HEK293T (cell line): ENCODE measurements at regions not wholly inside any gene's neighbourhood (a gene's known extent, or its start where the extent isn't known, plus 50 kb on each side); places are given as distances from the start of the nearest gene placed in this dataset.

Experiments
- CTCF ChIA-PET: fragments of 350-600 bp; formaldehyde crosslinking; extraction: SDS; loops from one replicate; lab custom pipeline; 2021; ENCODE audit warnings: antibody characterized with exemption, inconsistent platforms; lab: Yijun Ruan, JAX
- POLR2A ChIA-PET: fragments of 350-600 bp; formaldehyde crosslinking; extraction: SDS; loops from one replicate; lab custom pipeline; 2020; ENCODE audit warnings: antibody characterized with exemption, inconsistent platforms; lab: Yijun Ruan, JAX
- DNase-seq: peaks from one replicate; pipeline ENCODE4 v3.0.0; 2012; ENCODE audit warnings: mixed read lengths; ENCODE audit errors: extremely low spot score
- ARNT ChIP-seq: fragments of 450-650 bp; IDR thresholded peaks from 2 replicates; pipeline ENCODE4 v1.6.1; 2017; ENCODE audit warnings: mild to moderate bottlenecking
- BHLHE40 ChIP-seq: fragments of 450-650 bp; IDR thresholded peaks from 2 replicates; pipeline ENCODE4 v1.6.1; 2016; ENCODE audit warnings: mild to moderate bottlenecking, moderate library complexity, borderline replicate concordance
- CTBP1 ChIP-seq: fragments of 450-650 bp; IDR thresholded peaks from 2 replicates; pipeline ENCODE4 v1.6.1; 2016; ENCODE audit warnings: borderline replicate concordance
- ELF4 ChIP-seq: fragments of 450-650 bp; IDR thresholded peaks from 2 replicates; pipeline ENCODE4 v1.6.1; 2017; ENCODE audit warnings: antibody characterized with exemption
- FOXA1 ChIP-seq: fragments of 450-650 bp; IDR thresholded peaks from 2 replicates; pipeline ENCODE4 v1.6.1; 2016; ENCODE audit warnings: mild to moderate bottlenecking
- FOXK2 ChIP-seq: fragments of 450-650 bp; IDR thresholded peaks from 2 replicates; pipeline ENCODE4 v1.6.1; 2016; ENCODE audit warnings: mild to moderate bottlenecking
- FOXM1 ChIP-seq: fragments of 450-650 bp; IDR thresholded peaks from 2 replicates; pipeline ENCODE4 v1.6.1; 2017; ENCODE audit warnings: mild to moderate bottlenecking, borderline replicate concordance
- HDGF ChIP-seq: fragments of 450-650 bp; IDR thresholded peaks from 2 replicates; pipeline ENCODE4 v1.6.1; 2017; ENCODE audit warnings: antibody characterized with exemption, borderline replicate concordance
- L3MBTL2 ChIP-seq: fragments of 450-650 bp; conservative IDR thresholded peaks from 2 replicates; pipeline ENCODE4 v1.6.1; 2016; ENCODE audit warnings: mild to moderate bottlenecking
- LEF1 ChIP-seq: fragments of 450-650 bp; IDR thresholded peaks from 2 replicates; pipeline ENCODE4 v1.6.1; 2017; ENCODE audit warnings: mild to moderate bottlenecking, borderline replicate concordance
- NFRKB ChIP-seq: fragments of 450-650 bp; IDR thresholded peaks from 2 replicates; pipeline ENCODE4 v1.6.1; 2016; ENCODE audit warnings: mild to moderate bottlenecking, moderate library complexity
- PKNOX1 ChIP-seq: fragments of 450-650 bp; IDR thresholded peaks from 2 replicates; pipeline ENCODE4 v1.6.1; 2016
- SP1 ChIP-seq: fragments of 450-650 bp; IDR thresholded peaks from 2 replicates; pipeline ENCODE4 v1.6.1; 2017
- SUZ12 ChIP-seq: fragments of 450-650 bp; IDR thresholded peaks from 2 replicates; pipeline ENCODE4 v1.6.1; 2016; ENCODE audit warnings: mild to moderate bottlenecking
- TARDBP ChIP-seq: fragments of 450-650 bp; IDR thresholded peaks from 2 replicates; pipeline ENCODE4 v1.6.1; 2016
- ZNF384 ChIP-seq: fragments of 450-650 bp; IDR thresholded peaks from 2 replicates; pipeline ENCODE4 v1.6.1; 2016

GRCh38 chr3:23094412-23094811 lies 108.7 kb upstream of the UBE2E2 start:
- POLR2A ChIA-PET = no interaction called here
- TF ChIP-seq SP1 (no peak), PKNOX1 (no peak), TARDBP (no peak), LEF1 (no peak), CTBP1 (no peak), FOXA1 (no peak), SUZ12 (no peak), L3MBTL2 (no peak), ELF4 (no peak), BHLHE40 (no peak), FOXM1 (no peak), ZNF384 (no peak), NFRKB (no peak), FOXK2 (no peak), ARNT (no peak), HDGF (no peak)
- CTCF ChIA-PET = no interaction called here
- no peak for DNase-seq

- ChIA-PET POLR2A (no interaction called here), CTCF (no interaction called here)
- TF ChIP-seq CTBP1 = 0 out of 2 replicates have a peak, but pooled peaks have one; percentile 7
- TF ChIP-seq TARDBP = no peak
- no peak for TF ChIP-seq BHLHE40
- no peak for TF ChIP-seq NFRKB
- no peak for TF ChIP-seq L3MBTL2
- no peak for DNase-seq
Observed at GRCh38 chr3:23094890-23095462, 108.2 kb upstream of the UBE2E2 start.

- CTCF ChIA-PET = interaction anchor here (0.6 kb wide), 1 partner anchor 615 kb away, joined by 3 read pairs; no protein-coding TSS in a partner anchor
- DNase-seq = no peak
- TF ChIP-seq LEF1 (no peak), BHLHE40 (no peak), TARDBP (no peak), L3MBTL2 (no peak), ZNF384 (no peak), HDGF (no peak), FOXM1 (no peak), ELF4 (no peak), FOXK2 (no peak), SUZ12 (no peak), CTBP1 (no peak), FOXA1 (no peak), NFRKB (no peak), ARNT (no peak)
- POLR2A ChIA-PET = no interaction called here
Observed at GRCh38 chr3:23096041-23096440, 107.1 kb upstream of the UBE2E2 start.

GRCh38 chr3:23099021-23099420 lies 104.1 kb upstream of the UBE2E2 start:
- DNase-seq = no peak
- ChIA-PET POLR2A (no interaction called here), CTCF (no interaction called here)
- TF ChIP-seq SP1 (no peak), CTBP1 (no peak), HDGF (no peak), PKNOX1 (no peak), L3MBTL2 (no peak), SUZ12 (no peak), NFRKB (no peak), LEF1 (no peak), FOXA1 (no peak), ZNF384 (no peak), FOXM1 (no peak), ELF4 (no peak), FOXK2 (no peak), BHLHE40 (no peak)

GRCh38 chr3:23099677-23100076 lies 103.5 kb upstream of the UBE2E2 start:
- ChIA-PET CTCF (no interaction called here), POLR2A (no interaction called here)
- no peak for DNase-seq
- TF ChIP-seq CTBP1 (no peak), FOXK2 (no peak), L3MBTL2 (no peak), FOXA1 (no peak), NFRKB (no peak), ELF4 (no peak), LEF1 (no peak), ARNT (no peak), SUZ12 (no peak), FOXM1 (no peak), SP1 (no peak), HDGF (no peak), BHLHE40 (no peak), PKNOX1 (no peak), ZNF384 (no peak), TARDBP (no peak)

- CTCF ChIA-PET = no interaction called here
- no peak for DNase-seq
- TF ChIP-seq L3MBTL2 = no peak
- TF ChIP-seq CTBP1 = no peak
- TF ChIP-seq FOXM1 = no peak
- TF ChIP-seq FOXK2 = no peak
- no peak for TF ChIP-seq HDGF
- no peak for TF ChIP-seq FOXA1
- TF ChIP-seq NFRKB = no peak
- no peak for TF ChIP-seq SUZ12
- POLR2A ChIA-PET = no interaction called here
Observed at GRCh38 chr3:23100106-23100505, 103.0 kb upstream of the UBE2E2 start.
